ENCODE measurements at regions not wholly inside any gene's neighbourhood (a gene's known extent, or its start where the extent isn't known, plus 50 kb on each side); places are given as distances from the start of the nearest gene placed in this dataset.
"Not testable (repeated sequence)": the region's sequence is repeated elsewhere in the genome, so short reads cannot be mapped to it uniquely, and the experiment has no call there.

DNA sequence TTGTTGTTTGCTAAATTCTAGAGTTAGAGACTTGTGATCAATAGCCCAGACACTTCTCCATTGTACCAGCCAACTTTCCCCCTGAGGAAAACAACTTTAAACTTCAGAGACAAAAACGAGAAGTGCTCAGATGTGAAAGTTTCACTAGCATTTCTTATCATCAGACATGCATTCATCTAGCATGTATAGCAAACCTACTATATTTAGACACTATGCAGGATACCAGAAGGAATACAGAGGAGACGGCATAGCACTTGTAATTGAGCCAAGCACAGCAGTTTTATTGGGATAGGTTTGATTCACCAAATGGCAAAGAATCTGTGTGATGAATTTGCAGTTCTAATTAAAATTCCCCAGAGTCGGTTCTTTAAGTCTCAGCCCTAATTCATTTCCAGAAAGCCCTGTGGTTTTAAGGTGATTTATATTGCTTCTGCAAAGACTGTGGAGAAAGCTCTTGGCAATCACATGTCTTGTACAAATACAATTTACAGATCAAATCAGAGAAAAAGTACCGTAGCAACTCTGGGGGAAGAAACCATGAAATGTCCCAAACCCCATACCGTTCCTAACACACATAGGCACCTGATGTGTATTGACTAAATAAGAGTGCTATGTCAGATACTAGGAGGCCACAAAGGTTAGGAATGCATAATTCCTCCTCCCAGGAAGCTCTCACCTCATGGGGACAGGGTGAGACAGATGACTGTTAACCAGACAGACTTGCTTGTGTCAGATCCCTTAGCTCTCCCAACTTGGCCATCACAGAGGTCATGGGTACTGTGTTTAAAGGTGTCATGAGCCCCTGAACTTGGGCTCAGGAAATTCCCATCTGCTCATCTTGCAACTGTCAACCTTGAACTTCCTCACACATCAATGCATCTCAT lies 69.6 kb upstream of the KRAS start:
- TF ChIP-seq, protein P1, sequence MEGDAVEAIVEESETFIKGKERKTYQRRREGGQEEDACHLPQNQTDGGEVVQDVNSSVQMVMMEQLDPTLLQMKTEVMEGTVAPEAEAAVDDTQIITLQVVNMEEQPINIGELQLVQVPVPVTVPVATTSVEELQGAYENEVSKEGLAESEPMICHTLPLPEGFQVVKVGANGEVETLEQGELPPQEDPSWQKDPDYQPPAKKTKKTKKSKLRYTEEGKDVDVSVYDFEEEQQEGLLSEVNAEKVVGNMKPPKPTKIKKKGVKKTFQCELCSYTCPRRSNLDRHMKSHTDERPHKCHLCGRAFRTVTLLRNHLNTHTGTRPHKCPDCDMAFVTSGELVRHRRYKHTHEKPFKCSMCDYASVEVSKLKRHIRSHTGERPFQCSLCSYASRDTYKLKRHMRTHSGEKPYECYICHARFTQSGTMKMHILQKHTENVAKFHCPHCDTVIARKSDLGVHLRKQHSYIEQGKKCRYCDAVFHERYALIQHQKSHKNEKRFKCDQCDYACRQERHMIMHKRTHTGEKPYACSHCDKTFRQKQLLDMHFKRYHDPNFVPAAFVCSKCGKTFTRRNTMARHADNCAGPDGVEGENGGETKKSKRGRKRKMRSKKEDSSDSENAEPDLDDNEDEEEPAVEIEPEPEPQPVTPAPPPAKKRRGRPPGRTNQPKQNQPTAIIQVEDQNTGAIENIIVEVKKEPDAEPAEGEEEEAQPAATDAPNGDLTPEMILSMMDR (IDR thresholded peaks at IDR 0.05): no peak
- no peak for DNase-seq (ENCODE audit: low spot score)
- ATAC-seq (ENCODE audit: low FRiP score): no peak

DNA sequence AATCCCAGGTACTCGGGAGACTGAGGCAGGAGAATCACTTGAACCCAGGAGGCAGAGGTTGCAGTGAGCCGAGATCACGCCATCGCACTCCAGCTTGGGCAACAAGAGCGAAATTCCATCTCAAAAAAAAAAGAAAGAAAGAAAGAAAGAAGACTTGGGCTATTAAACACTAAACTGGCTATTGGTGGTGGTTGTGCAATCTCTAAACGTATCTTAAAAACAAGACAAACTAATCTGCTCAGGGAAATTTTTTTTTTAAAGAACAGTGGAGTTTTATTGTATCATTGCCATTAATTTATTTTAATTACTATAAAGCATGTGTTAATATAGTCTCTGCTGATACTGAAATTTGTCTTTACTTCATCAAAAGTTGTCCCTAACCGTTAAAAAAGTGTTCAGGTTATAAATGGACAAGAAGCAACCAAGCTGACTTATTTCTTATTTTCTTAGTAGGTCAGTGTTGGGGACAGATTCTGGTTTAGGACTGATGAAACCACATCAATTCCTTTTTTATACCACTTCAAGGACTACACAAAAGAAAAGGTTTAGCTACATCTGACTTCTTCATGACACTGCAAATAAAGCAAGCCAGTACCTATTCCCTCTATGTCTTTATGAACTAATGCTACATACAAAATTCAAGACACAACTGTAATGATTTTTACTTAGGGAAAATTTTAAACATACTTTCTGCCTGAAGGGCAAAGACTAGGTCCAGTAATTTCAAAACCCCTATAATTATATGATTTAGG lies 68.7 kb upstream of the KRAS start:
- no peak for DNase-seq (ENCODE audit: low spot score)
- ATAC-seq (ENCODE audit: low FRiP score): no peak
- TF ChIP-seq, protein P1 (IDR thresholded peaks at IDR 0.05): no peak

DNA sequence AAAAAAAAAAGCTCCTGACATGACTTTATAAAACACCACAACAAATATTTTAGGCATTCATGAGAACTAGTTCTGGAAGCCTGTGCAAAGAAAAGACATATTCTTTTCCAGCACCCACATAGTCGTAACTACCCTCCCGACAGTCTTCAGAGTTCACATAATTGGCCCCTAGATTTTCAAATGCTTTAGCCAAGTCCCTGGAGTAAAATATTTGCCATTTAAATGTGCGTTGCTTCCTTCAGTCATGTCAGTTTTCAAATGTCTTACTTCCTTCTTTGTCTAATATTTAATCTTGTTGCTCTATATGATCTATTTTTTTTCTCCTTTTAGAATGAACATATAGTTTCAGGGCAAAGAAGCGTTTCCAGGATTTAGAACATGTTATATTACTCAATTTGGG lies 66.8 kb upstream of the KRAS start:
- TF ChIP-seq, protein P1 (IDR thresholded peaks at IDR 0.05): no peak
- ATAC-seq (ENCODE audit: low FRiP score) (no peak), DNase-seq (ENCODE audit: low spot score) (no peak)

DNA sequence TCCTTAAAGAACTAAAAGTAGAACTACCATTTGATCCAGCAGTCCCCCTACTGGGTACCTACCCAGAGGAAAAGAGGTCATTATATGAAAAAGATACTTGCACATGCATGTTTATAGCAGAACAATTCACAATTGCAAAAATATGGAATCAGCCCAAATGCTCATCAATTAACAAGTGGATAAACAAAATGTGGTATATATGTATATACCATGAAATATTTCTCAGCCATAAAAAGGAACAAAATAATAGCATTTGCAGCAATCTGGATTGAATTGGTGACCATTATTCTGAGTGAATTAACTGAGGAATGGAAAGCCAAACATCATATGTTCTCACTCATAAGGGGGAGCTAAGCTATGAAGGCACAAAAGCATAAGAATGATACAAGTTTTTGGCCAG lies 64.7 kb upstream of the KRAS start:
- TF ChIP-seq, protein P1 (IDR thresholded peaks at IDR 0.05): no peak
- DNase-seq (ENCODE audit: low spot score) (no peak), ATAC-seq (ENCODE audit: low FRiP score) (no peak)

DNA sequence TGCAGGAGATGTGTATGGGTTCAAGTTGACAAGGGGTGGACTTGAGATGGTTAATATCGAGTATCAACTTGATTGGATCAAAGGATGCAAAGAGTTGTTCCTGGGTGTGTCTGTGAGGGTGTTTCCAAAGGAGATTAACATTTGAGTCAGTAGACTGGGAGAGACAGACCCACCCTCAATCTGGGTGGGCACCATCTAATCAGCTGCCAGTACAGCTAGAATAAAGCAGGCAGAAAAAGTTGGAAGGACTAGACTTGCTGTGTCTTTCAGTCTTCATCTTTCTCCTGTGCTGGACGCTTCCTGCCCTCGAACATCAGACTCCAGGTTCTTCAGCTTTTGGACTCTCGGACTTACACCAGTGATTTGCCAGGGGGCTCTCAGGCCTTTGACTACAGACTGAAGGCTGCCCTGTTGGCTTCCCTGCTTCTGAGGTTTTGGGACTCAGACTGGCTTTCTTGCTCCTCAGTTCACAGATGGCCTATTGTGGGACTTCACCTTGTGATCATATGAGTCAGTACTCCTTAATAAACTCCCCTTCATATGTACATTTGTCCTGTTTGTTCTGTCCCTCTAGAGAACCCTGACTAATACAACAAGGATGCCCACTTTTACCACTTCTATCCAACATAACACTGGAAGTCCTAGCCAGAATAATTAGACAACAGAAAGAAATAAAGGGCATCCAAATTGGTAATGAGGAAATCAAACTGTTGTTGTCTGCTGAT lies 62.7 kb upstream of the KRAS start:
- DNase-seq (ENCODE audit: low spot score); ATAC-seq (ENCODE audit: low FRiP score): not testable (repeated sequence)

DNA sequence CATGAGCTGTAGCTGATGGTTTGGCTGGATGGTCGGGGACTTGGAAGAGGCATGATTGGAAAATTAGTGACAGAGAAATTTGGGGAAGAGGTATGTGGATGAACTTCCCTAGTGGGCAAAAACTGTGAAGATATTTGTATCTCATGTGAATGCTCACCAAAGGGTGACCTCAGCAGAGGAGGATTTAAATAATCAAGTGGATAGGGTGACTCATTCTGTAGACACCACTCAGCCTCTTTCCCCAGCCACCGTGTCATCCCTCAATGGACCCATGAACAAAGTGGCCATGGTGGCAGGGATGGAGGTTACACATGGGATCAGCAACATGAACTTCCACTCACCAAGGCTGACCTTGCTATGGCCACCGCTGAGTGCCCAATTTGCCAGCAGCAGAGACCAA lies 60.8 kb upstream of the KRAS start:
- TF ChIP-seq, protein P1 (IDR thresholded peaks at IDR 0.05): no peak
- no peak for DNase-seq (ENCODE audit: low spot score)
- ATAC-seq (ENCODE audit: low FRiP score): no peak

DNA sequence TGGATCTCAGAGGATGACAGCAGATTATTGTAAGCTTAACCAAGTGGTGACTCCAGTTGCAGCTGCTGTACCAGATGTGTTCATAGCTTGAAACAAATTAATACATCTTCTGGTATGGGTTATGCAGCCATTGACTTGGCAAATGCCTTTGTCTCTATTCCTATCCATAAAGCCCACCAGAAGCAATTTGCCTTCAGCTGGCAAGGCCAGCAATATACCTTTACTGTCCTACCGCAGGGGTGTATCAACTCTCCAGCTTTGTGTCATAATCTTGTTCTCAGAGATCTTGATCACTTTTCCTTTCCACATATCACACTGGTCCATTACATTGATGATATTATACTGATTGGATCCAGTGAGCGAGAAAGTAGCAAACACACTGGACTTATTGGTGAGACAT lies 59.3 kb upstream of the KRAS start:
- ATAC-seq (ENCODE audit: low FRiP score); DNase-seq (ENCODE audit: low spot score): not testable (repeated sequence)
